HG03064 (cell line): ENCODE measurements at regions not wholly inside any gene's neighbourhood (a gene's known extent, or its start where the extent isn't known, plus 50 kb on each side); places are given as distances from the start of the nearest gene placed in this dataset.

Experiments
- ATAC-seq: cut with Tn5 transposase; IDR thresholded peaks from one replicate; pipeline ENCODE4 v1.9.1; 2021; ENCODE audit warnings: low read depth; ENCODE audit not compliant: unreplicated experiment

- ATAC-seq = no peak
These were observed 231.0 kb downstream of the SNX18 start for GRCh38 chr5:54748527-54748926.

- ATAC-seq = no peak
These were observed 229.3 kb downstream of the SNX18 start for GRCh38 chr5:54746777-54747398.

GRCh38 chr5:54746346-54746745, 228.8 kb downstream of the SNX18 start:
- ATAC-seq = no peak

- no peak for ATAC-seq
These were observed 228.0 kb downstream of the SNX18 start for GRCh38 chr5:54745599-54745998.

GRCh38 chr5:54743997-54744788, 226.6 kb downstream of the SNX18 start:
- ATAC-seq = peak; percentile 70

GRCh38 chr5:54743581-54743980, 226.0 kb downstream of the SNX18 start:
- no peak for ATAC-seq

- ATAC-seq = no peak
These were observed 224.9 kb downstream of the SNX18 start for GRCh38 chr5:54742417-54742891.

- ATAC-seq = no peak
These were observed 224.2 kb downstream of the SNX18 start for GRCh38 chr5:54741711-54742110.

- no peak for ATAC-seq
These were observed 222.6 kb downstream of the SNX18 start for GRCh38 chr5:54740141-54740540.

- no peak for ATAC-seq
These were observed 221.8 kb downstream of the SNX18 start for GRCh38 chr5:54739371-54739770.

- ATAC-seq = no peak
These were observed 221.4 kb downstream of the SNX18 start for GRCh38 chr5:54738973-54739367.

- no peak for ATAC-seq
These were observed 220.8 kb downstream of the SNX18 start for GRCh38 chr5:54738118-54738972.

- ATAC-seq = no peak
These were observed 218.6 kb downstream of the SNX18 start for GRCh38 chr5:54736003-54736797.

GRCh38 chr5:54733101-54733500, 215.5 kb downstream of the SNX18 start:
- no peak for ATAC-seq

- no peak for ATAC-seq
These were observed 214.5 kb downstream of the SNX18 start for GRCh38 chr5:54732108-54732507.

GRCh38 chr5:54728588-54728915, 211.0 kb downstream of the SNX18 start:
- no peak for ATAC-seq

- ATAC-seq = no peak
These were observed 210.5 kb downstream of the SNX18 start for GRCh38 chr5:54727874-54728587.

GRCh38 chr5:54725391-54726280, 208.1 kb downstream of the SNX18 start:
- no peak for ATAC-seq
